ENCODE measurements at regions not wholly inside any gene's neighbourhood (a gene's known extent, or its start where the extent isn't known, plus 50 kb on each side); places are given as distances from the start of the nearest gene placed in this dataset.
"Not testable (repeated sequence)": the region's sequence is repeated elsewhere in the genome, so short reads cannot be mapped to it uniquely, and the experiment has no call there.

- no peak for DNase-seq
These were observed 791.0 kb upstream of the RAB6C start for GRCh38 chr2:129188451-129188850.

- no peak for DNase-seq
These were observed 789.7 kb upstream of the RAB6C start for GRCh38 chr2:129189617-129190319.

GRCh38 chr2:129190494-129190893 lies 789.0 kb upstream of the RAB6C start:
- DNase-seq = no peak

GRCh38 chr2:129191530-129191929 lies 787.9 kb upstream of the RAB6C start:
- DNase-seq = no peak

- no peak for DNase-seq
These were observed 787.3 kb upstream of the RAB6C start for GRCh38 chr2:129192117-129192516.

GRCh38 chr2:129192841-129193253 lies 786.6 kb upstream of the RAB6C start:
- no peak for DNase-seq

- no peak for DNase-seq
These were observed 785.5 kb upstream of the RAB6C start for GRCh38 chr2:129193961-129194360.

GRCh38 chr2:129199501-129199900 lies 780.0 kb upstream of the RAB6C start:
- DNase-seq = no peak

GRCh38 chr2:129201696-129202095 lies 777.8 kb upstream of the RAB6C start:
- DNase-seq = no peak

- no peak for DNase-seq
These were observed 776.1 kb upstream of the RAB6C start for GRCh38 chr2:129203331-129203730.

- DNase-seq = not testable (repeated sequence)
These were observed 774.9 kb upstream of the RAB6C start for GRCh38 chr2:129204581-129204980.

- no peak for DNase-seq
These were observed 774.3 kb upstream of the RAB6C start for GRCh38 chr2:129205176-129205575.

GRCh38 chr2:129205766-129206165 lies 773.7 kb upstream of the RAB6C start:
- DNase-seq = no peak

- no peak for DNase-seq
These were observed 767.0 kb upstream of the RAB6C start for GRCh38 chr2:129212299-129212958.

- no peak for DNase-seq
These were observed 755.4 kb upstream of the RAB6C start for GRCh38 chr2:129224022-129224421.

- DNase-seq = no peak
These were observed 755.0 kb upstream of the RAB6C start for GRCh38 chr2:129224486-129224885.

- DNase-seq = no peak
These were observed 750.3 kb upstream of the RAB6C start for GRCh38 chr2:129229196-129229595.

GRCh38 chr2:129229830-129230441 lies 749.5 kb upstream of the RAB6C start:
- no peak for DNase-seq

GRCh38 chr2:129231924-129232323 lies 747.5 kb upstream of the RAB6C start:
- no peak for DNase-seq

- no peak for DNase-seq
These were observed 746.3 kb upstream of the RAB6C start for GRCh38 chr2:129233166-129233565.

GRCh38 chr2:129233751-129234406 lies 745.6 kb upstream of the RAB6C start:
- DNase-seq = peak; percentile 37

- no peak for DNase-seq
These were observed 742.9 kb upstream of the RAB6C start for GRCh38 chr2:129236601-129237000.

GRCh38 chr2:129237966-129238725 lies 741.3 kb upstream of the RAB6C start:
- no peak for DNase-seq
